H1 (cell line): ENCODE measurements at regions not wholly inside any gene's neighbourhood (a gene's known extent, or its start where the extent isn't known, plus 50 kb on each side); places are given as distances from the start of the nearest gene placed in this dataset.
A peak's percentile ranks its signal among the peaks of the same experiment; 100 is the strongest.

Experiments used
- CTCF ChIA-PET: fragments of 300-600 bp; sonication (Branson Sonifier 250); formaldehyde crosslinking; loops from one replicate; lab custom pipeline; 2021; ENCODE audit not compliant: partially characterized antibody; lab: Charles Lee
- POLR2A ChIA-PET: fragments of 300-600 bp; sonication (Branson Sonifier 250); formaldehyde crosslinking; loops from one replicate; lab custom pipeline; 2021; ENCODE audit warnings: inconsistent platforms; ENCODE audit not compliant: partially characterized antibody; lab: Charles Lee
- DNase-seq, 2 experiments: peaks; one replicate each; pipeline versions ENCODE4 v3.0.0 to v3.0.0-alpha.2; 2010 to 2022; ENCODE audit warnings: low spot score in 2 of 2, low read depth in 1 of 2, mixed read lengths in 1 of 2
- FAIRE-seq: peaks from 2 replicates; lab custom pipeline; 2011; peaks lifted over from hg19 to GRCh38; lab: Jason Lieb, UNC
- H2AFZ ChIP-seq: 2 replicates; pipeline ENCODE4 v1.8.1; 2012; ENCODE audit warnings: low read length, inconsistent platforms
- H2AK5ac ChIP-seq: 2 replicates; pipeline ENCODE4 v1.6.1; 2013; ENCODE audit warnings: low read depth, low read length
- H2BK120ac ChIP-seq: replicated peaks from 2 replicates; pipeline ENCODE3; 2013; ENCODE audit warnings: low read depth, low read length, inconsistent platforms
- H2BK12ac ChIP-seq: 2 replicates; pipeline ENCODE4 v1.6.1; 2013; ENCODE audit warnings: low read depth, low read length
- H2BK15ac ChIP-seq: 2 replicates; pipeline ENCODE4 v1.6.1; 2013; ENCODE audit warnings: low read length
- H2BK20ac ChIP-seq: 2 replicates; pipeline ENCODE4 v1.6.1; 2013; ENCODE audit warnings: low read length
- H2BK5ac ChIP-seq: 2 replicates; pipeline ENCODE4 v1.6.1; 2013; ENCODE audit warnings: low read depth, low read length
- H3K14ac ChIP-seq: 2 replicates; pipeline ENCODE4 v1.6.1; 2013; ENCODE audit warnings: inconsistent platforms; ENCODE audit not compliant: insufficient read length
- H3K18ac ChIP-seq: 2 replicates; pipeline ENCODE4 v1.6.1; 2013; ENCODE audit warnings: low read length; ENCODE audit errors: extremely low read depth
- H3K23ac ChIP-seq: 2 replicates; pipeline ENCODE4 v1.6.1; 2013; ENCODE audit warnings: inconsistent platforms; ENCODE audit not compliant: insufficient read length
- H3K23me2 ChIP-seq: 2 replicates; pipeline ENCODE4 v1.6.1; 2013; ENCODE audit warnings: low read depth, low read length
- H3K27ac ChIP-seq: 2 replicates; pipeline ENCODE4 v1.6.1; 2011; ENCODE audit warnings: low read depth, low read length, inconsistent platforms
- H3K27me3 ChIP-seq, 4 experiments: replicated peaks in 1 of 4; 1 replicate in 1 of 4; 2 replicates in 3 of 4; pipeline versions ENCODE4 v1.6.1 to v1.8.1; 2011 to 2013; ENCODE audit warnings: low read length in 3 of 4, mild to moderate bottlenecking in 3 of 4, inconsistent platforms in 2 of 4, mixed read lengths in 2 of 4, moderate library complexity in 1 of 4; ENCODE audit not compliant: control insufficient read depth in 3 of 4, insufficient read depth in 3 of 4; ENCODE audit errors: extremely low read depth in 1 of 4
- H3K36me3 ChIP-seq, 4 experiments: 2 replicates each; pipeline versions ENCODE4 v1.6.1 to v1.8.1; 2011 to 2013; ENCODE audit warnings: mild to moderate bottlenecking in 4 of 4, low read length in 3 of 4, moderate library complexity in 2 of 4, control low read depth in 1 of 4, inconsistent platforms in 1 of 4; ENCODE audit not compliant: insufficient read depth in 4 of 4, control insufficient read depth in 2 of 4
- H3K4ac ChIP-seq: replicated peaks from 2 replicates; pipeline ENCODE3; 2013; ENCODE audit warnings: low read length, low read depth, mixed read lengths, inconsistent platforms; ENCODE audit not compliant: insufficient read length
- H3K4me1 ChIP-seq, 4 experiments: replicated peaks in 1 of 4; 1 replicate in 1 of 4; 2 replicates in 3 of 4; pipeline versions ENCODE4 v1.6.1 to v1.8.1; 2011 to 2013; ENCODE audit warnings: low read length in 3 of 4, inconsistent platforms in 2 of 4, mixed read lengths in 1 of 4; ENCODE audit not compliant: insufficient read depth in 4 of 4, control insufficient read depth in 3 of 4
- H3K4me2 ChIP-seq, 2 experiments: 2 replicates each; pipeline versions ENCODE4 v1.6.1 to v1.8.1; 2011 to 2013; ENCODE audit warnings: low read depth in 2 of 2, low read length in 2 of 2, control low read depth in 1 of 2, inconsistent platforms in 1 of 2, mild to moderate bottlenecking in 1 of 2; ENCODE audit not compliant: insufficient read depth in 1 of 2
- H3K4me3 ChIP-seq, 4 experiments: fragments of 200-600, 300-600 bp in 1 of 4; sonication (generic), shearing (Covaris generic), sonication (Bioruptor Twin) in 1 of 4; 2 replicates each; pipeline versions ENCODE4 v1.5.1 to v1.8.1; 2011 to 2016; ENCODE audit warnings: low read length in 4 of 4, low read depth in 3 of 4, control low read depth in 2 of 4, inconsistent platforms in 2 of 4, mild to moderate bottlenecking in 2 of 4, mixed read lengths in 1 of 4, moderate library complexity in 1 of 4; ENCODE audit not compliant: insufficient read depth in 2 of 4; ENCODE audit errors: extremely low read depth in 1 of 4
- H3K56ac ChIP-seq: replicated peaks from 2 replicates; pipeline ENCODE3; 2013; ENCODE audit warnings: low read depth, mild to moderate bottlenecking, mixed read lengths, low read length, inconsistent platforms; ENCODE audit not compliant: insufficient read length
- H3K79me1 ChIP-seq: 2 replicates; pipeline ENCODE4 v1.6.1; 2013; ENCODE audit warnings: low read depth, low read length, control low read depth
- H3K79me2 ChIP-seq, 2 experiments: 2 replicates each; pipeline versions ENCODE4 v1.6.1 to v1.8.1; 2012 to 2013; ENCODE audit warnings: low read length in 2 of 2, mild to moderate bottlenecking in 2 of 2, inconsistent platforms in 1 of 2; ENCODE audit not compliant: insufficient read depth in 2 of 2, control insufficient read depth in 1 of 2
- H3K9ac ChIP-seq, 4 experiments: replicated peaks in 1 of 4; 1 replicate in 1 of 4; 2 replicates in 3 of 4; pipeline versions ENCODE4 v1.6.1 to v1.8.1; 2011 to 2013; ENCODE audit warnings: low read depth in 3 of 4, low read length in 3 of 4, control low read depth in 2 of 4, mild to moderate bottlenecking in 2 of 4, moderate library complexity in 2 of 4, inconsistent platforms in 1 of 4; ENCODE audit errors: extremely low read depth in 1 of 4
- H3K9me3 ChIP-seq, 2 experiments: 2 replicates each; pipeline versions ENCODE4 v1.6.1 to v1.8.1; 2012 to 2013; ENCODE audit warnings: mild to moderate bottlenecking in 2 of 2, moderate library complexity in 2 of 2, control low read depth in 1 of 2, inconsistent platforms in 1 of 2, low read depth in 1 of 2, low read length in 1 of 2, mixed read lengths in 1 of 2; ENCODE audit not compliant: insufficient read depth in 2 of 2
- H4K20me1 ChIP-seq, 2 experiments: replicated peaks in 1 of 2; 2 replicates each; pipeline versions ENCODE3 to v1.8.1; 2011 to 2013; ENCODE audit warnings: inconsistent platforms in 2 of 2, low read length in 2 of 2, mild to moderate bottlenecking in 1 of 2; ENCODE audit not compliant: insufficient read depth in 2 of 2, control insufficient read depth in 1 of 2
- H4K5ac ChIP-seq: 2 replicates; pipeline ENCODE4 v1.6.1; 2013; ENCODE audit warnings: low read length, low read depth, mixed read lengths, inconsistent platforms; ENCODE audit not compliant: insufficient read length
- H4K8ac ChIP-seq: 2 replicates; pipeline ENCODE4 v1.8.0; 2013; ENCODE audit warnings: mild to moderate bottlenecking, moderate library complexity, low read length, inconsistent platforms; ENCODE audit not compliant: insufficient read depth; ENCODE audit errors: extremely low read depth
- H4K91ac ChIP-seq: replicated peaks from 2 replicates; pipeline ENCODE3; 2013; ENCODE audit warnings: low read length, mixed read lengths, inconsistent platforms; ENCODE audit not compliant: insufficient read length
- BRCA1 ChIP-seq: IDR thresholded peaks from 2 replicates; pipeline ENCODE4 v1.6.1; 2012; ENCODE audit warnings: low read depth, low read length, improper control_type of control experiment
- GABPA ChIP-seq: IDR thresholded peaks from 2 replicates; pipeline ENCODE4 v1.6.1; 2011; ENCODE audit warnings: mild to moderate bottlenecking, low read length, moderate library complexity, borderline replicate concordance; ENCODE audit not compliant: insufficient read depth
- POLR2AphosphoS5 ChIP-seq: IDR thresholded peaks from 2 replicates; pipeline ENCODE4 v1.6.1; 2011; ENCODE audit warnings: low read depth, low read length
- RAD21 ChIP-seq, 2 experiments: IDR thresholded peaks in 1 of 2; conservative IDR thresholded peaks in 1 of 2; 2 replicates each; pipeline ENCODE4 v1.6.1; 2011; ENCODE audit warnings: low read depth in 2 of 2, low read length in 2 of 2, improper control_type of control experiment in 1 of 2, inconsistent platforms in 1 of 2, mild to moderate bottlenecking in 1 of 2, moderate library complexity in 1 of 2
- SIX5 ChIP-seq: IDR thresholded peaks from 2 replicates; pipeline ENCODE4 v1.6.1; 2011; ENCODE audit warnings: mild to moderate bottlenecking, low read depth, low read length
- WGBS, 2 experiments: shearing (Covaris generic) in 1 of 2; methylation state at CpG; one replicate each; pipeline versions ENCODE4 v1.1.6 to v1.1.7; 2013 to 2015; ENCODE audit warnings: low lambda C conversion rate in 2 of 2, mixed read lengths in 2 of 2, inconsistent platforms in 1 of 2, low coverage in 1 of 2, missing lambda C conversion rate in 1 of 2; ENCODE audit not compliant: insufficient replicate concordance in 2 of 2, insufficient coverage in 1 of 2, insufficient read length in 1 of 2; ENCODE audit errors: extremely low coverage in 1 of 2, missing lambda C conversion rate in 1 of 2; 5-methylcytosine and 5-hydroxymethylcytosine counted together
- TF ChIP-seq, protein P1 (sequence below): IDR thresholded peaks from 2 replicates; pipeline ENCODE4 v1.6.1; 2012; ENCODE audit warnings: inconsistent platforms

DNA sequence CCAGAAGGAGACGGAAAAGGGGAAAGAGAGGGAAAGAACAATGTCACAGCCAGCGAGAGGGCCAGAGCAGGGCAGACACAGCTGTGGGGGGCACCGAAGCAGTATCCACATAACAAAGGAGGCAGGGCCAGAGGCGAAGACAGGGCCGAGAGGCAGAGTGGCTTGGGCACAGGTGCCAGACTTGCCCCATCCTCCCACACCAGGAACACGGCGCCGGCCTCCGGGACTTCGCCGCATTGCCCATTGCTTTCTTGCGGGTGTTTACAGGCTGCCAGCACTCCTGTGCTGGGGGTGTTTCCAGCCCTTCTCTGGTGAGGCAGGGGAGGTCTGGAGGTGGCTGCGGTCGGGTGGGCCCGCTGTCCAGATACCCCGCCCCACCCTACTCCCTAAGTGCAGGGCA lies 78.0 kb downstream of the ENGASE start:
- no peak overlapping the region for H3K18ac ChIP-seq
- ChIA-PET CTCF (interaction anchor here (0.9 to 1.9 kb wide), 9 partner anchors 11 to 244 kb away, joined by 3 to 7 read pairs (median 3); no protein-coding TSS in a partner anchor), POLR2A (interaction anchor here (0.7 to 1.0 kb wide), 3 partner anchors 11 to 59 kb away, joined by 3 to 4 read pairs (median 4); no protein-coding TSS in a partner anchor)
- H3K4ac ChIP-seq: peak overlapping the region; percentile 96
- 53% methylated on average over 10 of the region's 16 CpGs; no CpG with 5 or more reads in 1 of the 2 experiments for WGBS, 2 experiments
- no peaks in the 10 kb centered on the region for H3K79me2 ChIP-seq
- H2AFZ ChIP-seq: no peak overlapping the region
- H3K36me3 ChIP-seq: no peaks in the 10 kb centered on the region
- peak in 1 of 2 experiments; percentile 63 for DNase-seq
- no peak overlapping the region for H2AK5ac ChIP-seq
- H3K9ac ChIP-seq: no peak overlapping the region; a peak in 1 of 7 replicates
- TF ChIP-seq SIX5 (no peak), RAD21 (IDR thresholded peaks at IDR 0.05 in 1 of 2, conservative IDR thresholded peaks at IDR 0.05 in 1 of 2; ENCODE audit: low read depth in 2 of 2, low read length in 2 of 2) (no peak), GABPA (peak; percentile 62; the same call in 1 of the 2 replicates), BRCA1 (no peak), POLR2AphosphoS5 (no peak)
- TF ChIP-seq, protein P1, sequence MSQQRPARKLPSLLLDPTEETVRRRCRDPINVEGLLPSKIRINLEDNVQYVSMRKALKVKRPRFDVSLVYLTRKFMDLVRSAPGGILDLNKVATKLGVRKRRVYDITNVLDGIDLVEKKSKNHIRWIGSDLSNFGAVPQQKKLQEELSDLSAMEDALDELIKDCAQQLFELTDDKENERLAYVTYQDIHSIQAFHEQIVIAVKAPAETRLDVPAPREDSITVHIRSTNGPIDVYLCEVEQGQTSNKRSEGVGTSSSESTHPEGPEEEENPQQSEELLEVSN: no peak
- TF ChIP-seq, all 59 proteins: peak for 1
- Histone ChIP-seq H3K14ac (no peak overlapping the region), H2BK20ac (no peak overlapping the region), H3K27ac (no peak overlapping the region), H2BK15ac (no peak overlapping the region), H4K8ac (peak overlapping the region; percentile 71; the same call in 1 of the 2 replicates), H3K23me2 (no peaks in the 10 kb centered on the region), H2BK12ac (no peak overlapping the region), H3K56ac (no peak overlapping the region), H3K27me3 (no peaks in the 10 kb centered on the region; a peak in 1 of 7 replicates), H4K5ac (no peak overlapping the region), H4K91ac (peak overlapping the region; percentile 3), H4K20me1 (peaks cover 0 to under 1% of the 10 kb centered on the region in 2 experiments), H3K23ac (no peak overlapping the region), H3K4me1 (peaks cover 0 to 27% (median 13%) of the 10 kb centered on the region in 4 experiments; a peak in 5 of 7 replicates), H3K9me3 (no peaks in the 10 kb centered on the region), H3K79me1 (no peaks in the 10 kb centered on the region), H2BK120ac (no peak overlapping the region), H3K4me2 (peak overlapping the region in 1 of 2 experiments; percentile 40; a peak in 1 of 4 replicates), H3K4me3 (no peak overlapping the region), H2BK5ac (no peak overlapping the region)
- no peak for FAIRE-seq
